Activated B cell treated with CpG ODN at 0.5 μM for 24 hours (primary cell): ENCODE measurements at regions not wholly inside any gene's neighbourhood (a gene's known extent, or its start where the extent isn't known, plus 50 kb on each side); places are given as distances from the start of the nearest gene placed in this dataset.
"Not testable (repeated sequence)": the region's sequence is repeated elsewhere in the genome, so short reads cannot be mapped to it uniquely, and the experiment has no call there.

ENCODE experiments used
- ATAC-seq: fragments of 200-7000 bp; cut with Tn5 transposase; one replicate; pipeline ENCODE4 v1.10.0; 2021; ENCODE audit warnings: low read depth, mild to moderate bottlenecking, moderate library complexity
- CTCF ChIA-PET: fragments of 350-600 bp; sonication (Branson Sonifier 250); formaldehyde crosslinking; loops from one replicate; lab custom pipeline; 2021; ENCODE audit warnings: antibody characterized with exemption; lab: Charles Lee
- POLR2A ChIA-PET: fragments of 350-600 bp; sonication (Branson Sonifier 250); formaldehyde crosslinking; loops from one replicate; lab custom pipeline; 2021; ENCODE audit warnings: antibody characterized with exemption; lab: Charles Lee
- DNase-seq: peaks from one replicate; pipeline ENCODE4 v3.0.0; 2022
- H3K27ac Mint-ChIP-seq: one replicate; pipeline ENCODE4 v1.8.0; 2020; ENCODE audit warnings: mixed read lengths
- H3K27me3 Mint-ChIP-seq: one replicate; pipeline ENCODE4 v1.8.0; 2021; ENCODE audit warnings: mixed read lengths
- H3K36me3 Mint-ChIP-seq: one replicate; pipeline ENCODE4 v1.8.0; 2021; ENCODE audit warnings: low read depth, mixed read lengths
- H3K4me1 Mint-ChIP-seq: one replicate; pipeline ENCODE4 v1.8.0; 2021; ENCODE audit warnings: mixed read lengths
- H3K4me3 Mint-ChIP-seq: one replicate; pipeline ENCODE4 v1.8.0; 2020; ENCODE audit warnings: mild to moderate bottlenecking, mixed read lengths
- H3K9me3 Mint-ChIP-seq: one replicate; pipeline ENCODE4 v1.8.0; 2020; ENCODE audit warnings: mixed read lengths
- intact Hi-C: fragments of 100-400 bp; cut with micrococcal nuclease; formaldehyde crosslinking; loops from one replicate; pipeline ENCODE4 v1.15.1; 2024
- TF ChIP-seq, protein P1 (sequence below): fragments of 200-600 bp; IDR thresholded peaks from one replicate; pipeline ENCODE4 v1.8.0; 2022; ENCODE audit warnings: antibody characterized with exemption, mild to moderate bottlenecking

GRCh38 chr2:95730813-95731212, 139.0 kb downstream of the TRIM43 start:
- TF ChIP-seq, protein P1, sequence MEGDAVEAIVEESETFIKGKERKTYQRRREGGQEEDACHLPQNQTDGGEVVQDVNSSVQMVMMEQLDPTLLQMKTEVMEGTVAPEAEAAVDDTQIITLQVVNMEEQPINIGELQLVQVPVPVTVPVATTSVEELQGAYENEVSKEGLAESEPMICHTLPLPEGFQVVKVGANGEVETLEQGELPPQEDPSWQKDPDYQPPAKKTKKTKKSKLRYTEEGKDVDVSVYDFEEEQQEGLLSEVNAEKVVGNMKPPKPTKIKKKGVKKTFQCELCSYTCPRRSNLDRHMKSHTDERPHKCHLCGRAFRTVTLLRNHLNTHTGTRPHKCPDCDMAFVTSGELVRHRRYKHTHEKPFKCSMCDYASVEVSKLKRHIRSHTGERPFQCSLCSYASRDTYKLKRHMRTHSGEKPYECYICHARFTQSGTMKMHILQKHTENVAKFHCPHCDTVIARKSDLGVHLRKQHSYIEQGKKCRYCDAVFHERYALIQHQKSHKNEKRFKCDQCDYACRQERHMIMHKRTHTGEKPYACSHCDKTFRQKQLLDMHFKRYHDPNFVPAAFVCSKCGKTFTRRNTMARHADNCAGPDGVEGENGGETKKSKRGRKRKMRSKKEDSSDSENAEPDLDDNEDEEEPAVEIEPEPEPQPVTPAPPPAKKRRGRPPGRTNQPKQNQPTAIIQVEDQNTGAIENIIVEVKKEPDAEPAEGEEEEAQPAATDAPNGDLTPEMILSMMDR = no peak
- no peaks in the 10 kb centered on the region for H3K36me3 Mint-ChIP-seq
- intact Hi-C loops = no loop called here
- no peak overlapping the region for H3K4me3 Mint-ChIP-seq
- DNase-seq = no peak
- ATAC-seq = no peak
- ChIA-PET CTCF (no interaction called here), POLR2A (no interaction called here)
- no peaks in the 10 kb centered on the region for H3K9me3 Mint-ChIP-seq
- no peak overlapping the region for H3K27ac Mint-ChIP-seq
- H3K27me3 Mint-ChIP-seq = peaks cover 18% of the 10 kb centered on the region
- H3K4me1 Mint-ChIP-seq = no peaks in the 10 kb centered on the region

DNA sequence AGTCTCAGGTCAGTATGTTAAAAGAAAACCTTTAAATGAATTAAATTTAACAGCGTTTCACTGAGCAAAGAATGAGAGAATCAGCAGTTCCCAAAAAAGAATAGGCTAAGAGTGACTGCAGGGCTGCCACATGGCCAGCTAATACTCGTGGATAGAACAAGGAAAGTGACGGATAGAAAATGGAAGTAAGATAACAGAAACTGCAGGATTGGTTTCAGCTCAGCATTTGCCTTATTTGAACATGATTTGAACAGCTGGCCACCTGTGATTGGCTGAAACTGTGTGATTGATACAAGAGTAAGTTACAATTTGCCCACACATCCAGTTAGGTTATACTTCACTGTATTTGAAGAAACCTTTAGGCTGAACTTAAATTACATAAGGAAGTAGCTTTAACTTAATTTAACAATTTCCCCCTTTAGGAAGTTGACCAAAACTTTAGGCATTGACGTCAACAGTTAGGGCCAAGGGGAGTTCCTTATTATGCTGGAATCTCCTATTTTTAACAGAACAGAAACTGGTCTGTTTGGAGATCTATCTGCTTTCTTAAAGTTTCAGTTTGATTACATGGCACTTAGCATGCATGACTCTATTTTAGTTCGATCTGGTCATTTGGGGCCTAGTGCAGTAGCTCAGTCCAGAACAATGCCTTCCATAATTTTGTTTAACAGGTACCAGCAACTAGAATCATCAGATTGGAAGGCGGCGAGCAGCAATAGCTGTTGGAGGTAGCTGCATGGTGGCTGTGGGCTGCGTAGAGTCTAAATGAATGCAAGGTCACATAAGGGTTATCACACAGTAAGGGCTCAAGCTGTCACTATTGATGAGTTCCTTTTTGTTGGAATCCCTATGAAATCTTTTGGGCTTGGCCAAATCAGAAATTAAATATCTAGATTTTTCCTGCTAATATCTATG, 143.4 kb downstream of the TRIM43 start:
- DNase-seq = no peak
- ChIA-PET CTCF (no interaction called here), POLR2A (no interaction called here)
- H3K9me3 Mint-ChIP-seq = no peaks in the 10 kb centered on the region
- H3K27me3 Mint-ChIP-seq = peaks cover 12% of the 10 kb centered on the region
- no peak for ATAC-seq
- no peak overlapping the region for H3K4me3 Mint-ChIP-seq
- intact Hi-C loops = no loop called here
- H3K36me3 Mint-ChIP-seq = no peaks in the 10 kb centered on the region
- TF ChIP-seq, protein P1 = no peak
- H3K4me1 Mint-ChIP-seq = no peaks in the 10 kb centered on the region
- no peak overlapping the region for H3K27ac Mint-ChIP-seq

DNA sequence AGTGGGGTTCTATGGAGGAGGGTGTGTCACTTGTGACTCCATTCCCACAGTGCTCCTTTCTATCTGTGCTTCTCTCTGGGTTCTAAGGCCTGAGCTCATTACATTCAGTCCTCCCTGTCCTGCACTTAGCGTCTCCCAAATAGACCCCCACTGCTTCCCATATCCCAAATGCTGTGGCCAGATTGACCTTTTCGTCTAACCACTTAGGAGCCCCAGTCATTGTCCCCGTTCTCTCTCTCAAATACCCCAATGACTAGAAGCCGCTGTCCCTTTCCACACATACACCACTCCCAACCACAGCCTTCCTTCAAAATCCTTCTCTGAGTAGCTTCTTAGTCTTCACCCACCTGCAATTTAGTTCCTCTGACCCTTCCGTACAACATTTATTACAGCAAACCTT, 146.5 kb downstream of the TRIM43 start:
- intact Hi-C loops = no loop called here
- POLR2A ChIA-PET = no interaction called here
- Mint-ChIP-seq H3K4me3 (no peak overlapping the region), H3K36me3 (no peaks in the 10 kb centered on the region), H3K4me1 (no peaks in the 10 kb centered on the region), H3K27ac (no peak overlapping the region), H3K27me3 (peaks cover 14% of the 10 kb centered on the region), H3K9me3 (no peaks in the 10 kb centered on the region)
- DNase-seq (no peak), ATAC-seq (no peak)
- TF ChIP-seq, protein P1 = no peak
- CTCF ChIA-PET = no interaction called here

- H3K27me3 Mint-ChIP-seq, H3K36me3 Mint-ChIP-seq, intact Hi-C loops, H3K27ac Mint-ChIP-seq, CTCF ChIA-PET, H3K4me3 Mint-ChIP-seq, H3K4me1 Mint-ChIP-seq, ATAC-seq, H3K9me3 Mint-ChIP-seq, DNase-seq, POLR2A ChIA-PET: not testable (repeated sequence)
These were observed 160.3 kb downstream of the TRIM43 start for GRCh38 chr2:95752126-95752525.

GRCh38 chr2:95753812-95754211, 162.0 kb downstream of the TRIM43 start:
- H3K9me3 Mint-ChIP-seq, H3K4me3 Mint-ChIP-seq, POLR2A ChIA-PET, H3K27me3 Mint-ChIP-seq, CTCF ChIA-PET, H3K27ac Mint-ChIP-seq, H3K4me1 Mint-ChIP-seq, intact Hi-C loops, ATAC-seq, DNase-seq, H3K36me3 Mint-ChIP-seq: not testable (repeated sequence)

GRCh38 chr2:95754213-95754612, 162.4 kb downstream of the TRIM43 start:
- intact Hi-C loops, H3K27ac Mint-ChIP-seq, CTCF ChIA-PET, H3K4me3 Mint-ChIP-seq, ATAC-seq, H3K36me3 Mint-ChIP-seq, H3K9me3 Mint-ChIP-seq, DNase-seq, H3K4me1 Mint-ChIP-seq, H3K27me3 Mint-ChIP-seq, POLR2A ChIA-PET: not testable (repeated sequence)

DNA sequence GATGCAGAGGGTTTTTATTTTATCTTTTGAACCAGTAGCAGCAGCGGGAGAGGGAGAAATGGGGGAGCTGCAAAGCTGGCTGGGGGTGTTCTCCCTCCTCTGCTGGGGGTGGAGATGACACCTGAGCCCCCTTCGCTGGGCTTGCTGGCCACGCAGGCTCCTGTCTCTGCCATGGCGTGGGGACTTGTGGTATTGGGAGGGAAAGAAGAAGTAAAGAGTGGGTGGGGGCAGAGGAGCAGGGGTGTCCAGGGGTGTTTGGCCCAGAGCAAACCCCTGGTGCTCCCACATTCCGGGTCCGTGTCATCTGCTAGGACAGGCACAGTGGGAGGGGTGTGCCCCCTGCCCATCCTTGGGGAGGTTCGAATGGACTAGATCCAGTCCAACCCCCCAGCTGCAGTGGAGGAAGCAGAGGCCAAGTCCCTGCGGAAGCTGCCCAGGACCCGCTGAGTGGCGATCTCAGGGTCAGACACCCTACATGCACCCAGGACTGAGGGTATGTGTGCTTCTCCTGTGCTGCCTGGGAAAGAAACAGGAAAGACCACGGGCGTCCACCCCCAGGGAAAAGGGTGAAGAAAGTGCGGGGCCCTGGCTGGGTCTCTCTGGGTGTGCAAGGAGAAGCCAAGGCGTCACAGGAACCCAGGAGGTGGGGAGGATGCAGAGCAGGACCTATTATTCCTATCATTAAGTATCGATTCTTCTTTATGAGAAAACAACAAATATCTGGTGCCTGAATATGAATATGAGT, 163.2 kb downstream of the TRIM43 start:
- ATAC-seq, intact Hi-C loops: not testable (repeated sequence)

DNA sequence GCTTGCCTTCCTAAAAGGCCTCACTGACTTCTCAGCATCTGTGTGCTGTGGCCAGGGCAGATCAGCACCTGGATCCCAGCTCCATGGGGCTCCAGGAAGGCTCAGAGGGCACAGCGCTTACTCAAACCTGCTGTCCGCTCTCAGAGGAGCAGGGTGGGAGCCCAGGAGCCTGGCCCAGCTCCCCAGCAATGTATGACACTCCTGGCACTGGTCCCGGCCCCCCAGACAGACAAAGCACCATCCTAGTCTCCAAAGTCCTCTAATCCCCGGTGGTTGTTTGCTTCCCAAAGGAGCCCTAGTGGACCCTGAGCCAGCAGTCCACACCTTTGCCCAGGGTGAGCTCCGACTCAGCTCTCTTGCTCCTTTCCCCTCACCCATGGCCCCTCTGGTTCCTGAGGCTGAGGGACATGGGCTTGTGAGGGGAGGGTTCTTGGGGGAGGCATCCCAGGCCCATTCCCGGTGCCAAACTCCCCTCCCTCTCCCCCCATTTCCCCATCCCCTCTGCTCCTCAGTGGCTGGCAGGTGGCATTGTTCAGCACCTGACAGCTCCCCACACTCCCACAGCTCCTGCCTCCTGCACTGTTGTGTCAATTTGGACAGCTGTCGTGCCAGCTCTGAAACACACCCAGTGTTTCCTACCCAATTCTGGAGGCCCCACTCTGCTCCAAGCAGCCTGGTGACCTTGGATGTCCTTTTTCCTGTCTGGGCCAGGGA, 164.3 kb downstream of the TRIM43 start:
- POLR2A ChIA-PET, H3K9me3 Mint-ChIP-seq, H3K36me3 Mint-ChIP-seq, ATAC-seq, DNase-seq, H3K4me3 Mint-ChIP-seq, intact Hi-C loops, H3K4me1 Mint-ChIP-seq, CTCF ChIA-PET, H3K27me3 Mint-ChIP-seq, H3K27ac Mint-ChIP-seq: not testable (repeated sequence)

More for the DNA sequence above, 163.2 kb downstream of the TRIM43 start:
- DNase-seq, CTCF ChIA-PET, H3K4me1 Mint-ChIP-seq, H3K9me3 Mint-ChIP-seq, H3K27me3 Mint-ChIP-seq, H3K4me3 Mint-ChIP-seq, H3K27ac Mint-ChIP-seq, H3K36me3 Mint-ChIP-seq, POLR2A ChIA-PET: not testable (repeated sequence)
